H54 (cell line): ENCODE measurements at regions not wholly inside any gene's neighbourhood (a gene's known extent, or its start where the extent isn't known, plus 50 kb on each side); places are given as distances from the start of the nearest gene placed in this dataset.

Experiments
- DNase-seq: peaks from one replicate; pipeline ENCODE4 v3.0.0; 2011; ENCODE audit warnings: low spot score, mixed read lengths; ENCODE audit not compliant: insufficient read length
- FAIRE-seq: peaks from 3 replicates; lab custom pipeline; 2011; peaks lifted over from hg19 to GRCh38; lab: Jason Lieb, UNC
- POLR2A ChIP-seq: IDR thresholded peaks from 2 replicates; pipeline ENCODE4 v1.6.1; 2011; ENCODE audit warnings: low read depth, mild to moderate bottlenecking, low read length

- DNase-seq: no peak
- no peak for TF ChIP-seq POLR2A
- no peak for FAIRE-seq
These were observed 204.4 kb upstream of the TWIST2 start for GRCh38 chr2:238643400-238643907.

- no peak for TF ChIP-seq POLR2A
- peak; percentile 62 for FAIRE-seq
- DNase-seq: peak; percentile 85
These were observed 203.5 kb upstream of the TWIST2 start for GRCh38 chr2:238644095-238645081.

GRCh38 chr2:238645095-238645494, 202.8 kb upstream of the TWIST2 start:
- no peak for TF ChIP-seq POLR2A
- DNase-seq: no peak
- no peak for FAIRE-seq

GRCh38 chr2:238645716-238646115, 202.2 kb upstream of the TWIST2 start:
- TF ChIP-seq POLR2A: no peak
- DNase-seq (no peak), FAIRE-seq (no peak)

- DNase-seq (no peak), FAIRE-seq (no peak)
- TF ChIP-seq POLR2A: no peak
These were observed 201.6 kb upstream of the TWIST2 start for GRCh38 chr2:238646281-238646680.

- no peak for TF ChIP-seq POLR2A
- DNase-seq (no peak), FAIRE-seq (no peak)
These were observed 201.1 kb upstream of the TWIST2 start for GRCh38 chr2:238646803-238647202.

GRCh38 chr2:238649123-238649522, 198.8 kb upstream of the TWIST2 start:
- FAIRE-seq (no peak), DNase-seq (no peak)
- no peak for TF ChIP-seq POLR2A

GRCh38 chr2:238649936-238650518, 197.9 kb upstream of the TWIST2 start:
- no peak for TF ChIP-seq POLR2A
- no peak for FAIRE-seq
- no peak for DNase-seq

GRCh38 chr2:238650536-238650935, 197.3 kb upstream of the TWIST2 start:
- no peak for DNase-seq
- no peak for FAIRE-seq
- no peak for TF ChIP-seq POLR2A

- no peak for FAIRE-seq
- no peak for TF ChIP-seq POLR2A
- no peak for DNase-seq
These were observed 196.4 kb upstream of the TWIST2 start for GRCh38 chr2:238651306-238652052.

- FAIRE-seq: no peak
These were observed 195.7 kb upstream of the TWIST2 start for GRCh38 chr2:238652053-238652770.

GRCh38 chr2:238652771-238653157, 195.1 kb upstream of the TWIST2 start:
- FAIRE-seq: no peak
- no peak for DNase-seq
- no peak for TF ChIP-seq POLR2A

More at GRCh38 chr2:238652053-238652770, 195.7 kb upstream of the TWIST2 start:
- no peak for TF ChIP-seq POLR2A
- no peak for DNase-seq
